Hepatocyte (in vitro differentiated cells): ENCODE measurements at regions not wholly inside any gene's neighbourhood (a gene's known extent, or its start where the extent isn't known, plus 50 kb on each side); places are given as distances from the start of the nearest gene placed in this dataset.

ENCODE experiments used
- EZH2 ChIP-seq: fragments of 200-600 bp; sonication (generic); IDR thresholded peaks from 2 replicates; pipeline ENCODE4 v1.6.1; 2016; ENCODE audit warnings: antibody characterized with exemption, mild to moderate bottlenecking, borderline replicate concordance
- EZH2phosphoT487 ChIP-seq: fragments of 200-600 bp; sonication (generic); IDR thresholded peaks from one replicate; pipeline ENCODE4 v1.6.1; 2018; ENCODE audit warnings: antibody characterized with exemption, mild to moderate bottlenecking, low read depth, moderate library complexity; ENCODE audit not compliant: unreplicated experiment, severe bottlenecking
- TF ChIP-seq, protein P1 (sequence below): fragments of 200-600 bp; sonication (generic); IDR thresholded peaks from 2 replicates; pipeline ENCODE4 v1.5.1; 2016; ENCODE audit warnings: antibody characterized with exemption, mild to moderate bottlenecking; ENCODE audit not compliant: poor library complexity

DNA sequence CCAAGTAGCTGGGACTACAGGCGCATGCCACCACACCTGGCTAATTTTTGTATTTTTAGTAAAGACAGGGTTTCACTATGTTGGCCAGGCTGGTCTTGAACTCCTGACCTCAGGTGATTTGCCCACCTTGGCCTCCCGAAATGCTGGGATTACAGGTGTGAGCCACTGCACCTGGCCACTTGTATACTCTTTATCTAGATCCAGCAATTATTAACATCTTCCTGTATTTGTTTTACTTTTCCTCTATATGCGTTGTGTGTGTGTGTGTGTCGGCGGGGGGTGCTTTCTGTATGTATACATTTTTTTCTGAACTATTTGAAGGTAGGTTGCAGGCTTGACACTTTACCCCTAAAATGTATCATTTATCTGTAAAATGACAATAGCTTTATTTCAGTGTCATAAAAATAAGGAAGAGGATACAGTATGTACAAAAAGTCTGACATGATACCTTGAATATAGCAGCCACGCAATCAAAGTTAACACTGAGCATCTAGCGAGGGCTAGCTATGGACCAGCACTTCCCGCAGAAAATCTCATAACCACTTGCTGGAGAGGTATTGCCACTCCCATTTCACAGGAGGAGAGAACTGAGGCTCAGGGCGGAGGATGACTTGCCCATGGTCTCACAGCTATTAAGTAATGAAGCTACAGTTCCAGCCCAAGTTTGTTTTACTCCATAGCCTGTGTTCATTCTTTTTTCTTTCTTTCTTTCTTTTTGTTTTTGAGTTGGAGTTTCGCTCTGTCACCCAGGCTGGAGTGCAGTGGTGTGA, 251.3 kb downstream of the MYCN start:
- TF ChIP-seq, protein P1, sequence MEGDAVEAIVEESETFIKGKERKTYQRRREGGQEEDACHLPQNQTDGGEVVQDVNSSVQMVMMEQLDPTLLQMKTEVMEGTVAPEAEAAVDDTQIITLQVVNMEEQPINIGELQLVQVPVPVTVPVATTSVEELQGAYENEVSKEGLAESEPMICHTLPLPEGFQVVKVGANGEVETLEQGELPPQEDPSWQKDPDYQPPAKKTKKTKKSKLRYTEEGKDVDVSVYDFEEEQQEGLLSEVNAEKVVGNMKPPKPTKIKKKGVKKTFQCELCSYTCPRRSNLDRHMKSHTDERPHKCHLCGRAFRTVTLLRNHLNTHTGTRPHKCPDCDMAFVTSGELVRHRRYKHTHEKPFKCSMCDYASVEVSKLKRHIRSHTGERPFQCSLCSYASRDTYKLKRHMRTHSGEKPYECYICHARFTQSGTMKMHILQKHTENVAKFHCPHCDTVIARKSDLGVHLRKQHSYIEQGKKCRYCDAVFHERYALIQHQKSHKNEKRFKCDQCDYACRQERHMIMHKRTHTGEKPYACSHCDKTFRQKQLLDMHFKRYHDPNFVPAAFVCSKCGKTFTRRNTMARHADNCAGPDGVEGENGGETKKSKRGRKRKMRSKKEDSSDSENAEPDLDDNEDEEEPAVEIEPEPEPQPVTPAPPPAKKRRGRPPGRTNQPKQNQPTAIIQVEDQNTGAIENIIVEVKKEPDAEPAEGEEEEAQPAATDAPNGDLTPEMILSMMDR: no peak
- no peak for TF ChIP-seq EZH2
- no peak for TF ChIP-seq EZH2phosphoT487
